Spleen (tissue), 7 donors: ENCODE measurements at regions not wholly inside any gene's neighbourhood (a gene's known extent, or its start where the extent isn't known, plus 50 kb on each side); places are given as distances from the start of the nearest gene placed in this dataset.

Experiments used
- POLR2A ChIP-seq, 3 donors: fragments of 450-650 bp; IDR thresholded peaks; one replicate each; pipeline ENCODE4 v1.5.1; 2017; ENCODE audit warnings: antibody characterized with exemption in 3 of 3, mild to moderate bottlenecking in 1 of 3
- POLR2AphosphoS5 ChIP-seq, 3 donors: sonication (generic); formaldehyde crosslinking; IDR thresholded peaks; one replicate each; pipeline ENCODE4 v1.5.1; 2017; ENCODE audit warnings: antibody characterized with exemption in 3 of 3
- TF ChIP-seq, protein P1 (sequence below), 11 experiments: fragments of 200-600 bp in 7 of 11; fragments of 450-650 bp in 4 of 11; sonication (generic) in 4 of 11; IDR thresholded peaks in 8 of 11; conservative IDR thresholded peaks in 3 of 11; 1 replicate in 7 of 11; 2 replicates in 4 of 11; pipeline versions ENCODE4 v1.4.0 to v1.8.0; 2016 to 2021; ENCODE audit warnings: antibody characterized with exemption in 11 of 11, inconsistent platforms in 4 of 11, mild to moderate bottlenecking in 1 of 11
- donor health status: DM: no; HTN: no; CAD: no; lungs with moderate emphysema.
- donor health status: DM: no; HTN: no; CAD: no.
- donor health status: DM: no; HTN: no; CAD: no.

DNA sequence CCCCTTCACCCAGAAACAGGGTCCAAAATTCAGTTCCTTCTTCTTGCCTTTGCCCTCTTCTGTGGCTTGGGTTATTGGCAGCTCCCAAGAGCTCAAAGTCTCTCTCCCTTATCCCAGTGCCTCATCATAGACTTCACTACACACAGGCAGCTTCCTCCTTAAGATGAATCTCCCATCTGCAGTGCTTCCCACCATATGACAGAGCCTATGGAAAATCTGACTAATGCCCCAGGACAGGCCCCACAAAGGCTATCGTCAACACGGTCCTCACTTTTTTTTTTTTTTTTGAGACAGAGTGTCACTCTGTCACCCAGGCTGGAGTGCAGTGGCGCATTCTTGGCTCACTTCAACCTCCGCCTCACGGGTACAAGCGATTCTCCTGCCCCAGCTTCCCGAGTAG, 194.1 kb downstream of the MEX3B start:
- TF ChIP-seq POLR2A (IDR thresholded peaks at IDR 0.05) (no peak), POLR2AphosphoS5 (IDR thresholded peaks at IDR 0.05) (no peak)
- TF ChIP-seq, protein P1, sequence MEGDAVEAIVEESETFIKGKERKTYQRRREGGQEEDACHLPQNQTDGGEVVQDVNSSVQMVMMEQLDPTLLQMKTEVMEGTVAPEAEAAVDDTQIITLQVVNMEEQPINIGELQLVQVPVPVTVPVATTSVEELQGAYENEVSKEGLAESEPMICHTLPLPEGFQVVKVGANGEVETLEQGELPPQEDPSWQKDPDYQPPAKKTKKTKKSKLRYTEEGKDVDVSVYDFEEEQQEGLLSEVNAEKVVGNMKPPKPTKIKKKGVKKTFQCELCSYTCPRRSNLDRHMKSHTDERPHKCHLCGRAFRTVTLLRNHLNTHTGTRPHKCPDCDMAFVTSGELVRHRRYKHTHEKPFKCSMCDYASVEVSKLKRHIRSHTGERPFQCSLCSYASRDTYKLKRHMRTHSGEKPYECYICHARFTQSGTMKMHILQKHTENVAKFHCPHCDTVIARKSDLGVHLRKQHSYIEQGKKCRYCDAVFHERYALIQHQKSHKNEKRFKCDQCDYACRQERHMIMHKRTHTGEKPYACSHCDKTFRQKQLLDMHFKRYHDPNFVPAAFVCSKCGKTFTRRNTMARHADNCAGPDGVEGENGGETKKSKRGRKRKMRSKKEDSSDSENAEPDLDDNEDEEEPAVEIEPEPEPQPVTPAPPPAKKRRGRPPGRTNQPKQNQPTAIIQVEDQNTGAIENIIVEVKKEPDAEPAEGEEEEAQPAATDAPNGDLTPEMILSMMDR (IDR thresholded peaks at IDR 0.05 in 8 of 11, conservative IDR thresholded peaks at IDR 0.05 in 3 of 11), result no peak
